H1 (cell line): ENCODE measurements at regions not wholly inside any gene's neighbourhood (a gene's known extent, or its start where the extent isn't known, plus 50 kb on each side); places are given as distances from the start of the nearest gene placed in this dataset.

Experiments used
- CHD7 ChIP-seq: fragments of 300-600 bp; sonication (generic); IDR thresholded peaks from 2 replicates; pipeline ENCODE4 v1.7.1; 2012; ENCODE audit warnings: low read length, moderate library complexity, mild to moderate bottlenecking, inconsistent platforms; ENCODE audit not compliant: insufficient replicate concordance
- HDAC2 ChIP-seq, 2 experiments: fragments of 300-600 bp in 1 of 2; sonication (generic) in 1 of 2; IDR thresholded peaks; 2 replicates each; pipeline ENCODE4 v1.6.1; 2011 to 2012; ENCODE audit warnings: low read depth in 2 of 2, low read length in 2 of 2, mild to moderate bottlenecking in 2 of 2, moderate library complexity in 2 of 2, borderline replicate concordance in 1 of 2, inconsistent platforms in 1 of 2

GRCh38 chr3:23750573-23751210, 55.1 kb upstream of the UBE2E1 start (continued):
- TF ChIP-seq CHD7 = no peak
- no peak for TF ChIP-seq HDAC2 (IDR thresholded peaks at IDR 0.05; ENCODE audit: borderline replicate concordance in 1 of 2, low read depth in 2 of 2, low read length in 2 of 2)
